Mesenchymal stem cell (in vitro differentiated cells and primary cell): ENCODE measurements at regions not wholly inside any gene's neighbourhood (a gene's known extent, or its start where the extent isn't known, plus 50 kb on each side); places are given as distances from the start of the nearest gene placed in this dataset.
"Not testable (repeated sequence)": the region's sequence is repeated elsewhere in the genome, so short reads cannot be mapped to it uniquely, and the experiment has no call there.

ENCODE experiments used
- DNase-seq: peaks from one replicate; pipeline ENCODE4 v3.0.0-alpha.2; 2013
- H2AFZ ChIP-seq: one replicate; pipeline ENCODE4 v1.6.1; 2013; ENCODE audit warnings: low read depth, mild to moderate bottlenecking, control low read depth, inconsistent platforms, low read length, moderate library complexity
- H2AK5ac ChIP-seq: 2 replicates; pipeline ENCODE4 v1.6.1; 2013; ENCODE audit warnings: low read length, moderate library complexity, mild to moderate bottlenecking, inconsistent platforms; ENCODE audit not compliant: severe bottlenecking
- H2BK120ac ChIP-seq: one replicate; pipeline ENCODE4 v1.6.1; 2013; ENCODE audit warnings: low read depth, mild to moderate bottlenecking, inconsistent platforms, low read length, moderate library complexity
- H2BK12ac ChIP-seq, 2 experiments: one replicate each; pipeline ENCODE4 v1.6.1; 2013; ENCODE audit warnings: inconsistent platforms in 2 of 2, low read length in 2 of 2, mild to moderate bottlenecking in 2 of 2, moderate library complexity in 2 of 2, control low read depth in 1 of 2
- H2BK15ac ChIP-seq: one replicate; pipeline ENCODE4 v1.6.1; 2013; ENCODE audit warnings: mild to moderate bottlenecking, low read depth, inconsistent platforms; ENCODE audit not compliant: poor library complexity, severe bottlenecking
- H2BK5ac ChIP-seq: 2 replicates; pipeline ENCODE4 v1.6.1; 2013; ENCODE audit warnings: low read depth, mild to moderate bottlenecking, low read length, control low read depth, inconsistent platforms; ENCODE audit not compliant: poor library complexity, severe bottlenecking
- H3K14ac ChIP-seq, 2 experiments: one replicate each; pipeline ENCODE4 v1.6.1; 2013; ENCODE audit warnings: inconsistent platforms in 2 of 2, low read length in 2 of 2, control low read depth in 1 of 2, mild to moderate bottlenecking in 1 of 2, moderate library complexity in 1 of 2
- H3K18ac ChIP-seq, 2 experiments: one replicate each; pipeline ENCODE4 v1.6.1; 2013; ENCODE audit warnings: inconsistent platforms in 2 of 2, low read length in 2 of 2, control low read depth in 1 of 2, low read depth in 1 of 2, mild to moderate bottlenecking in 1 of 2
- H3K23ac ChIP-seq, 2 experiments: one replicate each; pipeline ENCODE4 v1.6.1; 2013; ENCODE audit warnings: inconsistent platforms in 2 of 2, low read length in 2 of 2, mild to moderate bottlenecking in 2 of 2, moderate library complexity in 2 of 2, control low read depth in 1 of 2
- H3K27ac ChIP-seq: 2 replicates; pipeline ENCODE4 v1.5.1; 2013; ENCODE audit warnings: mild to moderate bottlenecking, moderate library complexity, low read length, control low read depth, inconsistent platforms; ENCODE audit not compliant: poor library complexity, severe bottlenecking
- H3K27me3 ChIP-seq, 2 experiments: 2 replicates each; pipeline versions ENCODE4 v1.6.1 to v1.7.0; 2013; ENCODE audit warnings: low read length in 2 of 2, mild to moderate bottlenecking in 2 of 2, moderate library complexity in 2 of 2, control low read depth in 1 of 2, inconsistent platforms in 1 of 2; ENCODE audit not compliant: control insufficient read depth in 1 of 2, insufficient read depth in 1 of 2
- H3K36me3 ChIP-seq, 2 experiments: 2 replicates each; pipeline versions ENCODE4 v1.6.1 to v1.7.0; 2013; ENCODE audit warnings: low read length in 2 of 2, control low read depth in 1 of 2, inconsistent platforms in 1 of 2, low read depth in 1 of 2, mild to moderate bottlenecking in 1 of 2; ENCODE audit not compliant: insufficient read depth in 2 of 2, control insufficient read depth in 1 of 2
- H3K4ac ChIP-seq, 2 experiments: one replicate each; pipeline ENCODE4 v1.6.1; 2013; ENCODE audit warnings: inconsistent platforms in 2 of 2, low read length in 2 of 2, mild to moderate bottlenecking in 2 of 2, moderate library complexity in 2 of 2, control low read depth in 1 of 2, low read depth in 1 of 2
- H3K4me1 ChIP-seq: 2 replicates; pipeline ENCODE4 v1.6.1; 2013; ENCODE audit warnings: low read depth, low read length, control low read depth; ENCODE audit not compliant: control insufficient read depth, insufficient read depth
- H3K4me2 ChIP-seq: 2 replicates; pipeline ENCODE4 v1.6.1; 2013; ENCODE audit warnings: low read length, mild to moderate bottlenecking, inconsistent platforms; ENCODE audit not compliant: poor library complexity, severe bottlenecking
- H3K4me3 ChIP-seq, 2 experiments: 2 replicates each; pipeline versions ENCODE4 v1.5.1 to v1.7.0; 2013; ENCODE audit warnings: low read length in 2 of 2, mild to moderate bottlenecking in 2 of 2, control low read depth in 1 of 2, low read depth in 1 of 2; ENCODE audit not compliant: insufficient read depth in 1 of 2
- H3K79me1 ChIP-seq: replicated peaks from 2 replicates; pipeline ENCODE4 v1.6.1; 2013; ENCODE audit warnings: mild to moderate bottlenecking, control low read depth, low read length, inconsistent platforms; ENCODE audit not compliant: poor library complexity, severe bottlenecking
- H3K9ac ChIP-seq: 2 replicates; pipeline ENCODE4 v1.7.0; 2013; ENCODE audit warnings: mild to moderate bottlenecking, low read length, moderate library complexity
- H3K9me3 ChIP-seq: 2 replicates; pipeline ENCODE4 v1.7.0; 2013; ENCODE audit warnings: mild to moderate bottlenecking, low read length; ENCODE audit not compliant: control insufficient read depth
- H4K8ac ChIP-seq: one replicate; pipeline ENCODE4 v1.6.1; 2013; ENCODE audit warnings: inconsistent platforms, mild to moderate bottlenecking, low read length, moderate library complexity
- H4K91ac ChIP-seq: one replicate; pipeline ENCODE4 v1.6.1; 2013; ENCODE audit warnings: mild to moderate bottlenecking, low read length, inconsistent platforms
- WGBS: methylation state at CpG from one replicate; pipeline ENCODE4 v1.1.7; 2013; ENCODE audit warnings: mixed read lengths; 5-methylcytosine and 5-hydroxymethylcytosine counted together

DNA sequence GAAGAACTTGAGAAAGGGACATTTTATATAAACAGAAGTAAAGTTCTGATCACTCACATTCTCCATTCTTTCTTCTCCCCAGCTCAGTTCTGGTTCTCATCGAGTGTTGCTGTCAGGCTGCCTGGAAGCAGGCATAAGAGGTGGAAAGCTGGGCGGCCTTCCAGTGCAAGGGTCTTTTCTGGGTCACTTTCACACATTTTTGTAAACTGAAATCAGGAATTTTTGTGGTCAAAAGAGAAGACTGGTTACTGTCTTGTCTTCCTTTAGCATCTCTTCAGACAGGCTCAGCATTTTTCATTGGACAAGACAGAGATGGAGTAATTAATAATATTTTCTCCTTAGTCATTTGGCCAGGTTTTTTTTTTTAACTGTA is 93.7 kb downstream of the CTH start:
- Histone ChIP-seq H3K4me3 (no peak overlapping the region), H3K79me1 (no peaks in the 10 kb centered on the region), H2AK5ac (no peak overlapping the region), H3K14ac (no peak overlapping the region), H3K23ac (no peak overlapping the region), H4K91ac (no peak overlapping the region), H2BK5ac (no peak overlapping the region), H3K27ac (peak overlapping the region; percentile 39), H4K8ac (no peak overlapping the region), H2BK12ac (no peak overlapping the region), H3K9me3 (no peaks in the 10 kb centered on the region), H3K27me3 (no peaks in the 10 kb centered on the region), H3K9ac (peak overlapping the region; percentile 1), H2AFZ (no peak overlapping the region), H3K4me2 (no peak overlapping the region), H3K36me3 (no peaks in the 10 kb centered on the region), H3K4ac (no peak overlapping the region), H3K4me1 (peaks cover 4% of the 10 kb centered on the region), H2BK120ac (no peak overlapping the region), H2BK15ac (no peak overlapping the region), H3K18ac (no peak overlapping the region)
- DNase-seq, result peak; percentile 95
- 0% methylated on average over 2 of the region's 2 CpGs for WGBS

DNA sequence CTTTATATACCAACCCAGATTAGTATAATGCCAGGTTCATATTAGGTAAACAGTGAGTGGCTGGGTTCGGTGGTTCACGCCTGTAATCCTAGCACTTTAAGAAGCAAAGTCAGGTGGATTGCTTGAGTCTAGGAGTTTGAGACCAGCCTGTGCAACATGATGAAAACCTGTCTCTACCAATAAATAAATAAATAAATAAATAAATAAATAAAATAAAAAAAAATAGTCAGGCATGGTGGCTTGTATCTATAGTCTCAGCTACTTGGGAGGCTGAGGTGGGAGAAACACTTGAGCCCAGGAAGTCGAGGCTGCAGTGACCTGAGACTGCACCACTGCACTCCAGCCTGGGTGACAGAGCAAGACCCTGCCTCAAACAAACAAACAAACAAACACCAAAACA is 96.9 kb downstream of the CTH start:
- H3K18ac ChIP-seq, H2AK5ac ChIP-seq, H2BK15ac ChIP-seq, H3K4me2 ChIP-seq, H2BK12ac ChIP-seq, H3K4ac ChIP-seq, H4K91ac ChIP-seq, H3K14ac ChIP-seq, H2BK5ac ChIP-seq, H3K4me1 ChIP-seq, H3K4me3 ChIP-seq, H3K27me3 ChIP-seq, H2AFZ ChIP-seq, H4K8ac ChIP-seq, H3K36me3 ChIP-seq, H3K27ac ChIP-seq, H2BK120ac ChIP-seq, H3K23ac ChIP-seq, DNase-seq, H3K9me3 ChIP-seq, H3K9ac ChIP-seq, H3K79me1 ChIP-seq: not testable (repeated sequence)
- WGBS, result 85% methylated on average over 3 of the region's 3 CpGs

DNA sequence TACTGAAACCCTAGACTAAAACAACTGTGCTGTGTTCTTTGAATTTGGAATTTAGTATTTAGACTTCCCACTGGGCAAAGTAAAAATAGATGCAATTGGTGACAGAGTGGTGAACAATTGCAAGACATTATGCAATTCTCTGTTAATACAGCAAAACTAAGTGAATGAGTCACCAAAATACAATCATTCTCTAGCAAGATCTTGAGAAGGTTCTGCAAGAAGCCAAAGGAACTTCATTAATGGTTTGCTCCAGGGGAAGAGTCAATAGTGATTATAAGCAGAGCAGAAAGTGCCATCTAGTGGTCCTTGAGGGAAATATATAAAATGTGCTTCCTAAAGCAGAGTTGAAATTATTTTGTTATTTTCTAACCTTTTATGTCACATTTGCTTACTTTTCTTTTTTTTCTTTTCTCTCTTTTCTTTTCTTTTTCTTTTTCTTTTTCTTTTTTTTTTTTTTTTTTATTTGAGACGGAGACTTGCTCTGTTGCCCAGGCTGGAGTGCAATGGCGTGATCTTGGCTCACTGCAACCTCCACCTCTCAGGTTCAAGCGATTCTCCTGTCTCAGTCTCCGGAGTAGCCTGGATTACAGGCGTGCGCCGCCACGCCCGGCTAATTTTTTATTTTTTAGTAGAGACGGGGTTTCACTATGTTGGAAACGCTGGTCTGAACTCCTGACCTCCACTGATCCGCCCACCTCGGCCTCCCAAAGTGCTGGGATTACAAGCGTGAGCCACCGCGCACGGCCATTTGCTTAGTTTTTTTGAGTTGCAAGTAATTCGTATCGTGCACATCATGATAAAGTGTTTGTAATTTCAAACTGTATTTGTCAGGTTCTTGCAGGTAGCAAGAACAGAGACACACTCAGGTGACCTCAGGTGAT is 99.2 kb downstream of the CTH start:
- no peak overlapping the region for H2BK15ac ChIP-seq
- H3K9me3 ChIP-seq, result no peaks in the 10 kb centered on the region
- no peak overlapping the region for H3K23ac ChIP-seq
- H3K27me3 ChIP-seq, result no peaks in the 10 kb centered on the region
- no peak overlapping the region for H4K8ac ChIP-seq
- no peak overlapping the region for H3K4me2 ChIP-seq
- no peak overlapping the region for H3K4ac ChIP-seq
- H3K4me3 ChIP-seq, result no peak overlapping the region
- no peak overlapping the region for H2AFZ ChIP-seq
- no peak overlapping the region for H2AK5ac ChIP-seq
- no peak overlapping the region for H2BK120ac ChIP-seq
- H3K27ac ChIP-seq, result no peak overlapping the region
- no peak overlapping the region for H4K91ac ChIP-seq
- no peak overlapping the region for H2BK12ac ChIP-seq
- no peak overlapping the region for H3K14ac ChIP-seq
- H3K18ac ChIP-seq, result peak overlapping the region in 1 of 2 experiments; percentile 33
- peak; percentile 95 for DNase-seq
- peaks cover 5% of the 10 kb centered on the region for H3K4me1 ChIP-seq
- peak overlapping the region; percentile 54 for H3K9ac ChIP-seq
- no peaks in the 10 kb centered on the region for H3K36me3 ChIP-seq
- no peaks in the 10 kb centered on the region for H3K79me1 ChIP-seq
- no peak overlapping the region for H2BK5ac ChIP-seq
- 80% methylated on average over 19 of the region's 19 CpGs for WGBS

DNA sequence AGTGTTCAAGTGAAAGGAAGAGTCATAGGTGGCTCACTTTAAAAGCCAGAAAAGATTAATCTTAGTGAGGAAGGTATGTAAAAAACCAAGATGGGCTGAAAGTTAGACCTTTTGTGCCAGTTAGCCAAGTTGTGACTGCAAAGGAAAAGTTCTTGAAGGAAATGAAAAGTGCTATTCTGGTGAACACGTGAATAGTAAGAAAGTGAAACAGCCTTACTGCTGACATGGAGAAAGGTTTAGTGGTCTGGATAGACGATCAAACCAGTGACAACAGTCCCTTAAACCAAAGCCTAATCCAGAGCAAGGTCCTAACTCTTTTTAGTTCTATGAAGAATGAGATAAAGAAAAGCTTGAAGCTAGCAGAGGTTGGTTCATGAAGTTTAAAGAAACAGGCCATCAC is 106.4 kb downstream of the CTH start:
- DNase-seq, result peak; percentile 11
- no peak overlapping the region for H2BK12ac ChIP-seq
- no peak overlapping the region for H4K8ac ChIP-seq
- H3K23ac ChIP-seq, result no peak overlapping the region
- H3K27me3 ChIP-seq, result no peaks in the 10 kb centered on the region
- H3K36me3 ChIP-seq, result no peaks in the 10 kb centered on the region
- no peak overlapping the region for H2BK15ac ChIP-seq
- H2AK5ac ChIP-seq, result no peak overlapping the region
- H3K27ac ChIP-seq, result no peak overlapping the region
- H3K4me1 ChIP-seq, result no peaks in the 10 kb centered on the region
- no peak overlapping the region for H3K9ac ChIP-seq
- no peak overlapping the region for H3K4me2 ChIP-seq
- no peak overlapping the region for H4K91ac ChIP-seq
- no peaks in the 10 kb centered on the region for H3K79me1 ChIP-seq
- H2BK120ac ChIP-seq, result no peak overlapping the region
- no peak overlapping the region for H3K4me3 ChIP-seq
- 92% methylated on average over 1 of the region's 2 CpGs for WGBS
- no peaks in the 10 kb centered on the region for H3K9me3 ChIP-seq
- no peak overlapping the region for H3K4ac ChIP-seq
- no peak overlapping the region for H2BK5ac ChIP-seq
- H3K18ac ChIP-seq, result no peak overlapping the region
- no peak overlapping the region for H3K14ac ChIP-seq
- no peak overlapping the region for H2AFZ ChIP-seq
